SH-SY5Y (cell line): ENCODE measurements at regions not wholly inside any gene's neighbourhood (a gene's known extent, or its start where the extent isn't known, plus 50 kb on each side); places are given as distances from the start of the nearest gene placed in this dataset.

ENCODE experiments used
- GATA2 ChIP-seq: IDR thresholded peaks from 2 replicates; pipeline ENCODE4 v1.6.1; 2011; ENCODE audit warnings: mild to moderate bottlenecking, low read depth, low read length
- GATA3 ChIP-seq: IDR thresholded peaks from 2 replicates; pipeline ENCODE4 v1.6.1; 2011; ENCODE audit warnings: low read depth, mild to moderate bottlenecking, low read length, moderate library complexity

DNA sequence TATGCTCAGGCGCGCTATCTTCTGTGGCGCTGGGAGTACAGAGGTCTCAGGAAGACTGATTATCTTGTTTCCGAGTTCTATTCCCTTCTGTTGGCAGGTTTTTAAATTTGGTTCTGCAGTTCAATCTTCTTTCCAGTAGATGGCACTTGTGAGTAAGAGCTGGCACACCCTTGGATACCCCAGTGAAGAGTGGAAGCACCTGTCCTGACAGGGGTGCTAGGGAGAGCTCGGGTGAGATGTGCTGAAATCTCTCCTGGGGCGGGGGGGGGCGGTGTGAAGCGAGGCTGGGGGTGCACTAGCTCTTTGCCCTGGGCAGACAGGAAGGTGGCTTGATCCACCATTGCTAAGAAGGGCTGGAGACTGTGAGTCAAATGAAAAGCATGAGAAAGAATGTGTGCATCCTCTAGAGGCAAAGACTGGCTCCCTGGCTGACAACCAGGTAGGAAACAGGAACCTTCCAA, 679.9 kb upstream of the CCDC179 start:
- TF ChIP-seq GATA3 (no peak), GATA2 (no peak)
